ENCODE measurements at regions not wholly inside any gene's neighbourhood (a gene's known extent, or its start where the extent isn't known, plus 50 kb on each side); places are given as distances from the start of the nearest gene placed in this dataset.

- no peak overlapping the region for H3K27ac ChIP-seq (replicated peaks)
- H3K27me3 ChIP-seq (ENCODE audit: insufficient read depth, poor library complexity, severe bottlenecking), result no peaks in the 10 kb centered on the region
- no peak overlapping the region for H3K4me3 ChIP-seq (replicated peaks; ENCODE audit: insufficient read depth, low read length)
- no peak for TF ChIP-seq SPI1 (IDR thresholded peaks at IDR 0.05; ENCODE audit: borderline replicate concordance, low read depth)
- no peak for TF ChIP-seq GABPA (IDR thresholded peaks at IDR 0.05; ENCODE audit: low read depth)
- no peak for TF ChIP-seq CTCF (IDR thresholded peaks at IDR 0.05; ENCODE audit: insufficient read depth, low read length)
- TF ChIP-seq REST (IDR thresholded peaks at IDR 0.05; ENCODE audit: insufficient replicate concordance, low read depth), result no peak
- DNase-seq (ENCODE audit: low read depth in 1 of 2, low spot score in 1 of 2), result no peak
Observed at GRCh38 chr3:110564674-110565073, 506.9 kb upstream of the NECTIN3 start.

GRCh38 chr3:110567029-110567428 is 504.6 kb upstream of the NECTIN3 start:
- DNase-seq (ENCODE audit: low read depth in 1 of 2, low spot score in 1 of 2), result no peak

GRCh38 chr3:110568246-110568645 is 503.4 kb upstream of the NECTIN3 start:
- DNase-seq (ENCODE audit: low read depth in 1 of 2, low spot score in 1 of 2), result no peak
- TF ChIP-seq CTCF (IDR thresholded peaks at IDR 0.05; ENCODE audit: insufficient read depth, low read length), result no peak
- TF ChIP-seq GABPA (IDR thresholded peaks at IDR 0.05; ENCODE audit: low read depth), result no peak
- TF ChIP-seq SPI1 (IDR thresholded peaks at IDR 0.05; ENCODE audit: borderline replicate concordance, low read depth), result no peak
- TF ChIP-seq REST (IDR thresholded peaks at IDR 0.05; ENCODE audit: insufficient replicate concordance, low read depth), result no peak
- TF ChIP-seq POLR2AphosphoS5 (IDR thresholded peaks at IDR 0.05; ENCODE audit: low read depth), result no peak
- no peak overlapping the region for H3K4me3 ChIP-seq (replicated peaks; ENCODE audit: insufficient read depth, low read length)
- H3K27ac ChIP-seq (replicated peaks), result no peak overlapping the region
- no peaks in the 10 kb centered on the region for H3K27me3 ChIP-seq (ENCODE audit: insufficient read depth, poor library complexity, severe bottlenecking)

More at GRCh38 chr3:110567029-110567428, 504.6 kb upstream of the NECTIN3 start:
- Histone ChIP-seq H3K27ac (replicated peaks) (no peak overlapping the region), H3K4me3 (replicated peaks; ENCODE audit: insufficient read depth, low read length) (no peak overlapping the region), H3K27me3 (ENCODE audit: insufficient read depth, poor library complexity, severe bottlenecking) (no peaks in the 10 kb centered on the region)
- TF ChIP-seq REST (IDR thresholded peaks at IDR 0.05; ENCODE audit: insufficient replicate concordance, low read depth) (no peak), POLR2AphosphoS5 (IDR thresholded peaks at IDR 0.05; ENCODE audit: low read depth) (no peak), CTCF (IDR thresholded peaks at IDR 0.05; ENCODE audit: insufficient read depth, low read length) (no peak), SPI1 (IDR thresholded peaks at IDR 0.05; ENCODE audit: borderline replicate concordance, low read depth) (no peak), GABPA (IDR thresholded peaks at IDR 0.05; ENCODE audit: low read depth) (no peak)
